Transverse colon (tissue), 4 donors: ENCODE measurements at regions not wholly inside any gene's neighbourhood (a gene's known extent, or its start where the extent isn't known, plus 50 kb on each side); places are given as distances from the start of the nearest gene placed in this dataset.
A peak's percentile ranks its signal among the peaks of the same experiment; 100 is the strongest.

Experiments
- DNase-seq: peaks from one replicate; pipeline ENCODE4 v3.0.0-alpha.2; 2019
- H3K27ac ChIP-seq, 4 donors: fragments of 200-600 bp; sonication (generic); 2 replicates each; pipeline ENCODE4 v1.5.1; 2016 to 2018; ENCODE audit warnings: inconsistent platforms in 4 of 4
- H3K27me3 ChIP-seq: fragments of 200-600 bp; sonication (generic); 2 replicates; pipeline ENCODE4 v1.5.1; 2017; ENCODE audit warnings: inconsistent platforms
- H3K36me3 ChIP-seq, 4 donors: fragments of 200-600 bp; sonication (generic); 2 replicates each; pipeline ENCODE4 v1.5.1; 2017 to 2019; ENCODE audit warnings: inconsistent platforms in 4 of 4
- H3K4me1 ChIP-seq, 4 donors: fragments of 200-600 bp; sonication (generic); 2 replicates each; pipeline ENCODE4 v1.5.1; 2017 to 2020; ENCODE audit warnings: inconsistent platforms in 4 of 4
- H3K4me3 ChIP-seq, 4 donors: fragments of 200-600 bp; sonication (generic); 1 replicate in 1 of 4; 2 replicates in 3 of 4; pipeline versions ENCODE4 v1.5.1 to v1.6.1; 2017 to 2019; ENCODE audit warnings: inconsistent platforms in 4 of 4
- H3K9me3 ChIP-seq, 2 donors: fragments of 200-600 bp; sonication (generic); 2 replicates each; pipeline ENCODE4 v1.5.1; 2017 to 2019; ENCODE audit warnings: inconsistent platforms in 2 of 2
- CTCF ChIP-seq, 5 experiments: fragments of 200-600 bp in 3 of 5; fragments of 450-650 bp in 2 of 5; sonication (generic) in 3 of 5; IDR thresholded peaks; 1 replicate in 2 of 5; 2 replicates in 3 of 5; pipeline ENCODE4 v1.5.1; 2016 to 2017; ENCODE audit warnings: antibody characterized with exemption in 5 of 5, inconsistent platforms in 3 of 5, mild to moderate bottlenecking in 2 of 5, moderate library complexity in 1 of 5
- EP300 ChIP-seq: sonication (generic); formaldehyde crosslinking; IDR thresholded peaks from one replicate; pipeline ENCODE4 v1.6.1; 2017; ENCODE audit warnings: antibody characterized with exemption, low read depth
- POLR2A ChIP-seq: fragments of 450-650 bp; IDR thresholded peaks from one replicate; pipeline ENCODE4 v1.6.1; 2016; ENCODE audit warnings: antibody characterized with exemption, mild to moderate bottlenecking, moderate library complexity
- POLR2AphosphoS5 ChIP-seq, 3 donors: sonication (generic); formaldehyde crosslinking; IDR thresholded peaks; one replicate each; pipeline ENCODE4 v1.6.1; 2016; ENCODE audit warnings: antibody characterized with exemption in 3 of 3
- WGBS, 2 donors: methylation state at CpG; one replicate each; pipeline ENCODE4 v1.1.5; 2018; ENCODE audit warnings: low coverage in 1 of 2; 5-methylcytosine and 5-hydroxymethylcytosine counted together
- in situ Hi-C, 4 donors: fragments of 200-750 bp; cut with MboI; loops; one replicate each; pipeline versions ENCODE4 v1.15.0 to v1.15.1; 2017; ENCODE audit warnings: low sequenced_read_pairs in 3 of 4, low pct_ligation_motif_present in 1 of 4, low pct_unique_long_range_greater_than_20kb in 1 of 4
- intact Hi-C: fragments of 100-400 bp; cut with DNase I; formaldehyde crosslinking; loops from one replicate; pipeline ENCODE4 v1.15.1; 2023; ENCODE audit warnings: low total_unique reads

GRCh38 chr2:143950704-143951103 lies 569.2 kb downstream of the ZEB2 start:
- 42 to 67% methylated on average over 2 of the region's 2 CpGs for WGBS, 2 donors
- H3K36me3 ChIP-seq, result no peaks in the 10 kb centered on the region
- TF ChIP-seq EP300 (no peak), CTCF (IDR thresholded peaks at IDR 0.05) (no peak), POLR2A (no peak), POLR2AphosphoS5 (IDR thresholded peaks at IDR 0.05) (no peak)
- H3K4me1 ChIP-seq, result no peaks in the 10 kb centered on the region
- H3K27ac ChIP-seq, result no peak overlapping the region
- no peak for DNase-seq
- H3K4me3 ChIP-seq, result no peak overlapping the region
- no peaks in the 10 kb centered on the region for H3K27me3 ChIP-seq
- intact Hi-C loops, result no loop called here
- H3K9me3 ChIP-seq, result no peaks in the 10 kb centered on the region
- in situ Hi-C loops, result no loop called here

GRCh38 chr2:143949121-143949848 lies 570.6 kb downstream of the ZEB2 start:
- Histone ChIP-seq H3K27ac (no peak overlapping the region), H3K4me1 (no peaks in the 10 kb centered on the region), H3K36me3 (no peaks in the 10 kb centered on the region), H3K9me3 (no peaks in the 10 kb centered on the region), H3K4me3 (peak overlapping the region in 1 of 4 donors; percentile 7), H3K27me3 (no peaks in the 10 kb centered on the region)
- TF ChIP-seq POLR2AphosphoS5 (IDR thresholded peaks at IDR 0.05) (no peak), CTCF (IDR thresholded peaks at IDR 0.05) (no peak), POLR2A (no peak), EP300 (no peak)
- intact Hi-C loops, result no loop called here
- in situ Hi-C loops, result loop anchor here in 2 of 4 donors (25.0 kb wide), 1 partner anchor 563 kb away; the partner anchor contains the start of gene ZEB2 (in 2 of the 2)
- WGBS, 2 donors, result 76 to 81% methylated on average over 3 of the region's 3 CpGs
- no peak for DNase-seq

- in situ Hi-C loops, result loop anchor here in 2 of 4 donors (25.0 kb wide), 1 partner anchor 564 kb away; the partner anchor contains the start of gene ZEB2 (in 2 of the 2)
- Histone ChIP-seq H3K27ac (no peak overlapping the region), H3K27me3 (no peaks in the 10 kb centered on the region), H3K9me3 (no peaks in the 10 kb centered on the region), H3K4me1 (no peaks in the 10 kb centered on the region), H3K36me3 (no peaks in the 10 kb centered on the region), H3K4me3 (no peak overlapping the region)
- 76 to 82% methylated on average over 2 of the region's 2 CpGs for WGBS, 2 donors
- intact Hi-C loops, result no loop called here
- TF ChIP-seq POLR2AphosphoS5 (IDR thresholded peaks at IDR 0.05) (no peak), EP300 (no peak), POLR2A (no peak), CTCF (IDR thresholded peaks at IDR 0.05) (no peak)
- DNase-seq, result no peak
Observed at GRCh38 chr2:143948710-143949109, 571.2 kb downstream of the ZEB2 start.

- in situ Hi-C loops, result loop anchor here in 2 of 4 donors (25.0 kb wide), 1 partner anchor 566 kb away; the partner anchor contains the start of gene ZEB2 (in 2 of the 2)
- H3K9me3 ChIP-seq, result no peaks in the 10 kb centered on the region
- H3K4me1 ChIP-seq, result no peaks in the 10 kb centered on the region
- no peaks in the 10 kb centered on the region for H3K27me3 ChIP-seq
- WGBS, 2 donors, result 93 to 96% methylated on average over 14 to 18 of the region's 18 CpGs
- intact Hi-C loops, result no loop called here
- H3K36me3 ChIP-seq, result no peaks in the 10 kb centered on the region
- no peak overlapping the region for H3K27ac ChIP-seq
- TF ChIP-seq POLR2A (no peak), CTCF (IDR thresholded peaks at IDR 0.05) (no peak), EP300 (no peak), POLR2AphosphoS5 (IDR thresholded peaks at IDR 0.05) (no peak)
- no peak overlapping the region for H3K4me3 ChIP-seq
- DNase-seq, result no peak
Observed at GRCh38 chr2:143946436-143947391, 573.2 kb downstream of the ZEB2 start.
